GM18868 (cell line): ENCODE measurements at regions not wholly inside any gene's neighbourhood (a gene's known extent, or its start where the extent isn't known, plus 50 kb on each side); places are given as distances from the start of the nearest gene placed in this dataset.
"Not testable (repeated sequence)": the region's sequence is repeated elsewhere in the genome, so short reads cannot be mapped to it uniquely, and the experiment has no call there.

Source experiments
- ATAC-seq: cut with Tn5 transposase; IDR thresholded peaks from one replicate; pipeline ENCODE4 v1.9.1; 2021; ENCODE audit warnings: mild to moderate bottlenecking, moderate library complexity; ENCODE audit not compliant: unreplicated experiment

DNA sequence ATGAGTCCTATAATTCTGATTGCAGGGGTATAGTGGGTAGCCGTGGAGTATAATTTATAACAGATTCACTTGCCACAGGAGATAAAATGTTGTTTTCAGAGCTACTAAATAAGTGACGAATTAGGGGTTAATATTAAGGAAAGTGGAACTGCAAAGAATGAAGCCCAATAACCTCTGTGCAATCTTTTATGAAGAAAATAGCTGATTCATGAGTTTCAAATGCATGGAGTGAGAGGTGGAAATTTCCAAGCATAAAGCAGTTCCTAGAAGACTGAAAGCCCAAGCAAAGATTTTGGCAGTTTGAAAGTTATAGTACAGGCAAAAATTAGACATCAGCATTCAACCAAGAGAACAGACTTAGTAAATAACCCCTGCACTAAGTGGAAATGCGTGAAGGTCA, 1782.4 kb upstream of the PCDH10 start:
- no peak for ATAC-seq

DNA sequence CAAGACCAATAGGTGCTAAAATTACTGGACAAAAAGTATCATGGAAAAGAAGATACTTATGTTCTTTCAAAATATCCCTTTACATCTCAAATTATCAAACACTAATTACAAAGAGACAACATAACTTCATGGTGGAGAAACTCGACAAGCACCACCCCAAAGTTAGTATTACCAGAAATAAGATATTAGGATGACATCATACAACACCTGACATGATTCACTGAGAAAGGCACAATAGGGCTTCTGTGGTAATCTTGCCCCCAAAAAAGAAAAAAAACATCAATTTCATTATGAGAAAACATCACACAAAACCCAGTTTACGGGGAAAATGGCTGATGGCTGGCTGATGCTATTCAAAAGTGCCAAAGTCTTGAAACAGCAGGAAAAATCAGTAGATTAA, 1781.7 kb upstream of the PCDH10 start:
- ATAC-seq = no peak

DNA sequence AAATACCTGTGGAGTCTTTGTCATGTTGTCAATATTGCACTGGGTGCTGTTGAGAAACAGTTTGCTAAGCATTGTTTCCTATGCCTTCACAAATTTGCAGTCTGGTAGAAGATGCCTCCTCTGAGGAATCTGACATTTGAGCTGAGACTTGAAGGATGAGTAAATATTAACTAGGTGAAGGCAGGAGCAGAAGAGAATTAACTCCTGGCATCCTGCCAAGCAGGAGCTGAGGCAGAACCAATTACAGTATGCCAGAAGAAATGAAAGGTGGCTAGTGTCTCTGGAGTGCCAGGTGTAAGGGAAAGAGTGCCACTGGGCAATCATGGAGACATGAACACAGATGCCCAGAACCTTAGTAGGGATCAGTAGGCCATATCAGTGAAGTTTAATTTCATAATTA, 1778.2 kb upstream of the PCDH10 start:
- ATAC-seq = no peak

DNA sequence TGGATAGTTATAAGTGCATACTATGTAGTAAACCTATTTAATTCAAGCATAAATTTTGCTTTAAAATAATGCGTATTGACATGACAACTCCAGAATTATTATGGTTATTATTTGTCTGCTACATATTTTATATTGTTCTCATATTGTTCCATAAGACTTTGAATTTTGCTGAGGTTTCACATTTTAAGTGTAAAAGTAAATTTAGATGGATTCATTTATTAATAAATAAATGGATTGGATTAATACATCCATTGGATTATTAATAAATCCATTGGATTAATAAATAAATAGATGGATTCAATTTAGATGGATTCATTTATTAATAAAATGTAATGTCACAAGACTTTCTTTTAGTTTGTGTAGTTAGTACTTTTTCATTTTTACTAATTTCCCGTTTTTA, 1768.0 kb upstream of the PCDH10 start:
- no peak for ATAC-seq

DNA sequence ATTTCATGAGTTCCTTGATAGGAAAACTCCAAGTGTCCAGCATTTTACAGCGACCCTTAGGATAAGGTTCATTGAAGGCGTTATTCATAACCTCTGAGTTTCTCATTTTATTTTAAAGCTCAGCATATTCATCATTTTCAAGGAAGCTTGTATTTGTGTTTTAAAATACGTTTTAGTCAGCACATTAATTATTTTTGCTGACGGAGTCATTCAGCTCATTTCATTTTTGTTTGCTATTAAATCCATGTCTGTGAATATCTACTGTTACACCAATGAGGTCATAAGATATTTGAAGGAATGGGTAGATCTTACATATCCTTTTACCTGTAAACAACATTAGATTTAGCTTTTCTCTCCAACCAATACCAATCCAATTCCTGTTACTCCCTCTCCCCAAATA, 1766.3 kb upstream of the PCDH10 start:
- ATAC-seq = no peak

DNA sequence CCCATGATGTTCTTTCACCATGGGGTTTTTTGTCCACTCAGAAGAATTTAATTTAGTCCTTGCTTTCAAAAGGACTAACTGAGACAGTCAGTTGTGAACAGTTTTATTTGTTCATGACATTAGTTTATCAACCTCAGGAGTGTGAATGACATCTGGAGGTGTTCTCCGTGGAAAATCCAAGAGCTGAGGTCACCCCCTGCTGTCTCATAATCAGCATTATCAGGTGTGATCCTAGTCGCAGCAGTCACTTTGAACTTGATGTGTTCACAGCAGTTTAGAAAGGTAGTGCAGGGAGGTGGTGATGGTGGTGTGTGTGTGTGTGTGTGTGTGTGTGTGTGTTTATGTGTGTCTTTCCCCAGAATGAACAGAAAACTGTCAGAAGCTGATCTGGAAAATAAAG, 1760.8 kb upstream of the PCDH10 start:
- ATAC-seq = no peak

DNA sequence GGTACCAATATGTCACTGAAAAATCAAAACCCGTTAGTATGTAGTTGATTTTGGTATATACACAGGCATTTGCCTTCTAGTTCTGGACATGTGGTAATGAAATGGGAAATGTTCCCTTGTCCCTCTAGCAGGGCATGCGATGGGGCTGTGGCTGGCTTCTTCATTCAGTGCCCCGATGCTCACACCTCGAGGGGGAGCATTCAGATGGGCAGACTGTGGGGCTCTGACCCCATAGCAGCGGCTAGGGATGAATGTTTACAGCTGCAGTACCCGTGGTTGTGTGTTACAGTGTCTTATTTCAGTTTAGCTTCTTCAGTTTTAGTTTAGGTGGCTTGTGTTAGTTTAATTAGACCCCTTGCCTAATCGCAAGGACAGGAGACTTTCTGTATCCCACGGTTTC, 1741.0 kb upstream of the PCDH10 start:
- ATAC-seq = no peak

DNA sequence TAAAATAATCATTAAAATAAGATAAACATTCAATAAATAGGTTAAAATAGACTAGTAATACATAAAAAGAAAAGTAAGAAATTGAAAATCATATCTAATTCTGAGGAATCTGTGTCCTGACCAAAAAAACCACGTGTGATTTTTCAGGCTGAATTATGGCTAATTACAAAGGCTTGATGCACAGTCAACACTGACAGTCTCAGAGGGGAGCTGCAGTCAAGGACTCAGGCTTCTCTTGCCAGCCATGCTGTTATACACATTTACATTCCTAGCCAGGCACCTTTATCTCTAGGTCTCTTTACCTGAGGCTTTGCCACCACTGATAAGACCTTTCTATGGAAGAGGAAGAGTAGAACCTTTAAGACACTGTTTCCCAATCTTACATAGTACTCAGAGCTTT, 1737.7 kb upstream of the PCDH10 start:
- ATAC-seq = no peak

DNA sequence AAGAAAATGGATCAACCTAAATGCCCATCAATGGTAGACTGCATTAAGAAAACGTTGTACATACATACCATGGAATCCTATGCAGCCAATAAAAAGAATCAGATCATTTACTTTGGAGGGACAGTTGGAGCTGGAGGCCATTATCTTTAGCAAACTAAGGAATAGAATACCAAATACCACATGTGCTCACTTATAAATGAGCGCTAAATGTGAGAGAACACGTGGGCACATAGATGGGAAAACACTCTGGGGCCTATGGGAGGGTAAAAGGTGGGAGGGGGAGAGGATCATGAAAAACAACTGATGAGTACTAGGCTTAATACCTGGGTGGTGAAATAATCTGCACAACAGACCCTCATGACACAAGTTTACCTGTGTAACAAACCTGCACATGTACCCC, 1729.9 kb upstream of the PCDH10 start:
- ATAC-seq = no peak

DNA sequence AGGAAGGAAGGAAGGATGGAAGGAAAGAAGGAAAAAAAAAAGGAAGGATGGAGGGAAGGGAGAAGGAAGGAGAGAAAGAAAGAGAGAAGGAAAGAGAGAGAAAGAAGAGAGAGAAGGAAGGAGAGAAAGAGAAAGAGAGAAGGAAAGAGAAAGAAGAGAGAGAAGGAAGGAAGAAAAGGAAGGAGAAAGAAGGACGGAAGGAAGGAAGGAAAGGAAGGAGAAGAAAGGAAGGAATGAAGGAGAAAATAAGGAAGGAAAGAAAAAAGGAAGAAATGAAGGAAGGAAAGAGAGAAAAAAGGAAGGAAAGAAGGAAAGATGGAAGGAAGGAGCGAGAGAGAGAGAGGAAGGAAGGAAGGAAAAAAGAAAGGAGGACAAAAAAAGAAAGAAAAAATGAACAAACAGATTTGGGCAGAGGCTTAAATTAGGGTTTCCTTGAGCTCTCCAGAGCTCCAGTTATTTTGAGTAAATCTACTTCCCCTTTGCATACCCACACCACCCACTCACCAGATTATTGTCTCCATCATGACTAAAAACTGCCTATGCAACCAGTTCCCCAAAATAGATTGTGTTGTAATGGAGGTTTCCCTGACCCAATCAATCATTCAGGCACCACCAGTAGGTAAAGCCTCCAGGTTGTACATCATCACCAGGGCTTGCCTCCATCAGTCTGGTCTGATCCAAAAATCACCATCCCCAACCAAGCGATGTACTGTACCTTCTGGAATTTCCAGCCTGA, 1722.9 kb upstream of the PCDH10 start:
- peak; percentile 90 for ATAC-seq

DNA sequence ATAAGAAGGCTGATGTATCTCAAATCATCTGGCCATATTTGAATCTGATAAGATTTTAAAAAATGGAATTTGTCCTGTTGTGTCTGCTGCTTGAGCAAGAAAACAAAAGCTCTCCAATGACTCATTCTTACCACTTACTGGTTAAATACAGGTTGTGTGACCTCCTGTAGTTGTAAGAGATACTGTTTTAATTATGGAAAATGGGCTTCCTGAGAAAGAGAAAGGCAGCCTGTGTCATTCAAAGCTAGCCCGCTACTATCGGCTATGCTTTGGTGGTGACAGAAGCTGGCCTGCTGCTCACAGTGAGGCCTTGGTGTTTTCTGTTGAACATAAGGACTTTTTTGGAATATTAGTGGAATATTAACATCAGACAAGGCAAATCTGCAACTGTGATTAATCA, 1722.1 kb upstream of the PCDH10 start:
- ATAC-seq = peak; percentile 26

DNA sequence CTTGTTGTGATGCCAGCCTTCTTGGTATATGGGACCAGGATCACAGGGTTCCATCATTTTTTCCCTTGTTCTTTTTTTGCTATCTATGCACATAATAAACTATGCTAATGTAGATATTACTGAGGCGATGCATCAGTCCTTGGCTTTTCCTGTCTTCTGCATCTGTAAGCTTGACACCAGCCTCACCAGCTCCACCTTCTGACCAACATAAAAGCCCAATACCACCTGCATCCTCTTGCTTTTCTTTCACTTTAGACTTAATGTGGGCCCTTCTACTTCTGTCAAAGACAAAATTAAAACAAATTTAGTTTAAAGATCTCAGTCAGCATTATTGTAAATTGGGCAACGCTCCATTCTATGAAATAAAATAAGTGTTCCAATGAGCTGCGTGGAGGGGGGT, 1718.8 kb upstream of the PCDH10 start:
- ATAC-seq = peak; percentile 36

DNA sequence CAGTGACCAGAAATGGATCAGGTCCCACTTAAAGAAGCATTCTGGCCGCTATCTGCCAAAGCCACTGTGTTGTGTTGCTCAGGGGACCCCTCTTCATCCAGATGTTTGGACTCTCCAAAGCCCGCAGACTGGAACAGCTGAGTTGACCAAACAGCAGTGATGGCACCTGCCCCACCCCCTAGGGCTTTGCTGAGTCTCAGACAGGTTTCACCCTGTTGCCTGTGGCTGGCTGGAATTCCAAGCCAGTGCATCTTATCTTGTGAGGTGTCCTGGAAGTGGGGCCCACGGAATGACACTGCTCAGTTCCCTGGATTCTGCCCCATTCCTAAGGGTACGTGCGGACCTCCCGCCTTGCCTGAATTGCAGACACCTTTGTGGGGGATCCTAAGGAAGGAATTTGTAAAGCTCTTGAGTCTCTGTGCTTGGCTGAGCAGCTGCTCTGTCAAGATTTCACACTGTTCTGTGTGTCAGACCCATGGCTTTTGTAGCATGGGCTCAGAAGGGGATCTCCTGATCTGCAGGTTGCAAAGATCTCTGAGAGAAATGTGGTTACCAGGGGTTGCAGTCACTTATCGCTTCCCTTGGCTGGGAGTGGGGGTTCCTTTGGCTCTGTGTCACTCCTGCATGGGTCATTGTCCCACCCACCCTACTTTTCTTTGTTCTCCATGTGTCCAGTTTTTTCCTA, 1707.9 kb upstream of the PCDH10 start:
- no peak for ATAC-seq

DNA sequence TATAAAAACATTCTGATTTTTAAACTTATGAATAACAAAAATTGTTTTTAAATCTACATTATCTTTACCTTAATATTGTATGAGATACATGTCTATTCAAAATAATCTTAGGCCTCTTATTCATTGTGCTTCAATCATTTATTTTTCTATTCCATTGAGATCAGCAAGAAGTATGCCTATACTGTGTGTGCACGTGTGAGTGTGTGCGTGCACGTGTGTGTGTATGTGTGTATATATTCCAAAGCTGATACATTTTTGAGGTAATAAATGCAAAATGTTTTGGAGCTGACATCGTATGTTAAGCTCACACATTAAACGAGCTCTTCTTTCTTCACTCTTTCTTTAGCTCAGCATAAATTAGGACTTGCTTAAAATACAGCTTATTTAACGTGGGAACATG, 1701.2 kb upstream of the PCDH10 start:
- ATAC-seq = no peak

DNA sequence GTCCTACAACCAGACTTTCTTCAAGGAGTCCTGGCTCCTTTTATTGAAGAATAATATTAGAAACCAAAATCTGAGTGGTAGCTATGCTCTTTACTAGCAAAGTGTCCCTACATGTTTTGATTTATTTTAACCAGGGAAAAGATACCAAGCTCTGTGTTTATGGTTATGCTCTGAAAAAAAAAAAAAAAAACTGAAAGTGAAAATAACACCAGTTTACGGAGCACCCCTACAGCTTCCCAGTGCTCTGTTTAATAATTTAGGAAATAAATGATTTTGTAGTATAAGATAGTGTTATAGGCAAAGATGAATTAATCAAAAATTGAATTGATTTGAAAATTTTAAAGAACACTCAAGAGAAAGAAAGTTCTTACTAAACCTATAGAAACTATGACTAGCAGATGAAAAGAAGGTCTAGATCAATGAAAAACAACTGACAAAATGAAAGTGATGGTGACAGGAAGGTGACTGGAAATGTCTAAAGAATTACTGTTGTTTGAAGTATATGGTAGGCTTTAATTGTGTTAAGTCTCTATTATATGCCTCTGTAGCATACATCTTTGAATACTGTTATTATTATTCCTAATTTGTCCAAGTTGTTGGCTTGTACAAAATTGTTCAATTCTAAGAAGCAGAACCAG, 1698.4 kb upstream of the PCDH10 start:
- no peak for ATAC-seq

DNA sequence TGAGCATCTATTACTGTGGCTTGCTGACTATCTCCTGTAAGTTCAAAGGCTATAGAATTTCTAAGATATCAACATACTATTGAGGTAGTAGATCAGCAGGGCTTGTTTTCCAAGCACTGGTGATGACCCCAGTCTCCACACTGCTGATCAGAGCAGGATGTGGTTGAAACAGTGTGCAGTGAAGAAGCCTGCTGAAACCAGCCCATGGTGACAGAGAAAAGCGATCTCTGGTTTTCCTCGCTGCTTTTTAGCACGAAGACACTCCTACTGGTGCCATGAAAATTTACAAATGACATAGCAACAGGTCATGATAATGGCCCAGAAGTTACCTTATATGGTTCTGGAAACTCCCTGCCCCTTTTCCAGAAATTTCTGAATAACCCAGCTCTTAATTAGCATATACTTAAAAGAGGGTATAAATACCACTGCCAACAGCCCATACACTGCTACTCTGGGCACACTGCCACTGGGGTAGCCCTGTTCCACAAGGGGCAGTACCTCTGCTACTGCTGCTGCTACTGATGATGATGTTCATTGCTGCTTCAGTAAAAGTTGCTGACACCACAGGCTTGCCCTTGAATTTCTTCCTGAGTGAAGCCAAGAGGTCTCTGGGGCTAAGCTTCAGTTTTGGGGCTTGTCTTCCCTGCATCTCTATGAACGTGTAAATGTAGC, 1689.5 kb upstream of the PCDH10 start:
- peak; percentile 89 for ATAC-seq

DNA sequence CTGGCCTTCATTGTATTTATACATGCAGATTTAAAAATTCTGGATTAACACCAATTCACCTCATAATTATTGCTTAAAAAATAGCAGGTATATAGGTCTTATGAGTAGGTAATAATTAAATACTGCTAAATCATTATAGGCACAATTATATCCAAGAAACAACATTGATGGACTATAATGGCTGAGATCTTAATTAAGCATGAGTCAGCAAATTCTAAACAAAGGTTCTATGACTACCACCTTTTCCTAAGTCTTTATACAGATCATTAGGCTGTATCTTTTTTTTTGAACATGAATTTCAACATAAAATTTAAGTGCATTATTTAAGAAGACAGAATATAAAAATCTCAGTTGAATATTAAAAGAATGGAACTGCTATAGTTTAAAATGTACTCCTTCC, 1678.7 kb upstream of the PCDH10 start:
- no peak for ATAC-seq

DNA sequence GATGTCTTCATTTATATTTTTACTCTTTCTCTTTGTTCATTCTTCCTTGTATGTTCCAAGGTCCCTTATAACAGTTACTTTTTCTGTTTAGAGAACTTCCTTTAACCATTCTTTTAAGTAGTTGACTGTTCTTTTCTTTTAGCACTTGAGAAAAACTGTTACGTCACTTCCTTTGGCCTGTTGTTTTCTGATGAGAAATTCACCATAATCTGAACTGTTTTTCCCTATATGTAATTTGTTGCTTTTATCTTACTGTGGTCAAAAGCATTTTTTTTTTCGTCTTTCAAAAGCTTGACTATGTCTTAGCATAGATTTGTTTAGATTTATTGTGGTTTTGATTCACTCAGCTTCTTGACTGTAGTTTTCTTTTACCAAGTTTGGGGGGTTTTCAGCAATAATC, 1660.3 kb upstream of the PCDH10 start:
- no peak for ATAC-seq

DNA sequence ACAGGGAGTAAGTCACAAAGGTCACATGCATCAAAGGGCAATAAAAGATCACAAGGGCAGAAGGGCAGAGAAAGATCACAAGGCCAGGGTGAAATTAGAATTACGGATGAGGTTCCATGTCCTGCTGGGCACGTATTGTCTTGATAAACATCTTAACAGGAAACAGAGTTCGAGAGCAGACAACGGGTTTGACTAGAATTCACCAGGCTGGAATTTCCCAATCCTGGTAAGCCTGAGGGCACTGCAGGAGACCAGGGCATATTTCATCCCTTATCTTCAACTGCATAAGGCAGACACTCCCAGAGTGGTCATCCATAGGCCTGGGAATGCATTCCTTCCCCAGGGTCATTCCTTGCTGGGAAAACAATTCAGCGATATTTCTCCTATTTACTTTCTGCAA, 1652.9 kb upstream of the PCDH10 start:
- ATAC-seq = not testable (repeated sequence)

DNA sequence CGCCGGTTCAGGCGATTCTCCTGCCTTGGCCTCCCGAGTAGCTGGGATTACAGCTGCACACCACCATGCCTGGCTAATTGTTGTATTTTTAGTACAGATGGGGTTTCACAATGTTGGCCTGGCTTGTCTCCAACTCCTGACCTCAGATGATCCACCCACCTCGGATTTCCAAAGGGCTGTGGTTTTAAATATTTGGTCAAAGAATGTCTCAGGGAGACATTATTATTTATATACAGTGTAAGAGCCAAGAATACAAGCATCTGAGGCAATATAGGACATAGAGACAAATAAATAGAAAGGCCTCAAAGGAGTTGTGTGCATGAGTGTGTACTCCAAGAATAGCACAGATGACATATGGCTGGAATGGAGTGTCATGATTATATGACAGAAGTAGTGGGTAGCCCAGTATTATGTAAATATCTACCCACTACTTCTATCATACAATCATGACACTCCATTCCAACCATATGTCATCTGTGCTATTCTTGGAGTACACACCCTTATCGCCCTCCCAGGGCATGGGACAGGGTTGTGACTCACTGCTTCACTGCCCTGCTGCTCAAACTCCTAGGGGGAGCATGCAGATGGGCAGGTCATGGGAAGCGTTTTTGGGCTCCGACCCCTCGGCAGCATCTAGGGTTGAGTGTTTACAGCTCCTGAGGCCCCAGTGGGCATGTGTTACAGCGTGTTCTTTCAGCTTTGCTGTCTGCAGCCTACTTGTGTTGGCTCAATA, 1649.8 kb upstream of the PCDH10 start:
- no peak for ATAC-seq

DNA sequence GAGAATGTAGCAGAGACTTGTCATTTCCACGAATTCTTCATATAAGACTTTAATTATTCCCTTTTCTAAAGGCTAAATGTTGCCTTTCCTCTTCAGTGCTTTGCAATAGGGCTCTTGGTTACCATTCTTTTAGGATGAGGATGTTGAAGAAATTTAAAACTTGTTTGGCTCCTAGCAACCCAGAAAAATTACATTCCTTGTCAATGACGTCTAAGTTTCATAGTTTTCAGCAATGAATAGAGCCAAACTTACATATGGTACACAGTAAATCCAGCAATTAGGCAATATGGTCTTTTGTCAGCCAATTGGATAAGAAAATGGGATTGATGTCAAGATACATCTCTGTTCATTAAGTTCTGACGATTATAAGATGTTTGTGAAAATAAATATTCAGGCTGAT, 1639.6 kb upstream of the PCDH10 start:
- ATAC-seq = no peak
